CD14-positive monocyte (primary cell): ENCODE measurements at regions not wholly inside any gene's neighbourhood (a gene's known extent, or its start where the extent isn't known, plus 50 kb on each side); places are given as distances from the start of the nearest gene placed in this dataset.
"Not testable (repeated sequence)": the region's sequence is repeated elsewhere in the genome, so short reads cannot be mapped to it uniquely, and the experiment has no call there.

Source experiments
- DNase-seq, 3 donors: peaks; one replicate each; pipeline ENCODE4 v3.0.0-alpha.2; 2011 to 2022
- H2AFZ ChIP-seq: 2 replicates; pipeline ENCODE4 v1.6.0; 2012; ENCODE audit warnings: mild to moderate bottlenecking, low read depth, low read length, inconsistent platforms; ENCODE audit not compliant: insufficient read depth, poor library complexity, severe bottlenecking
- H3K27ac ChIP-seq, 2 donors: 1 replicate in 1 of 2; 2 replicates in 1 of 2; pipeline ENCODE4 v1.5.1; 2012 to 2013; ENCODE audit warnings: low read length in 2 of 2, control low read depth in 1 of 2, inconsistent platforms in 1 of 2, low read depth in 1 of 2, mild to moderate bottlenecking in 1 of 2
- H3K27me3 ChIP-seq, 2 donors: one replicate each; pipeline versions ENCODE4 v1.6.0 to v1.6.1; 2011 to 2013; ENCODE audit warnings: low read length in 2 of 2; ENCODE audit not compliant: control insufficient read depth in 2 of 2, insufficient read depth in 2 of 2
- H3K36me3 ChIP-seq, 2 donors: replicated peaks in 1 of 2; 1 replicate in 1 of 2; 2 replicates in 1 of 2; pipeline versions ENCODE4 v1.5.1 to v1.6.1; 2012 to 2013; ENCODE audit warnings: low read length in 2 of 2, control low read depth in 1 of 2, inconsistent platforms in 1 of 2, mild to moderate bottlenecking in 1 of 2; ENCODE audit not compliant: insufficient read depth in 2 of 2, control insufficient read depth in 1 of 2
- H3K4me1 ChIP-seq, 2 donors: 1 replicate in 1 of 2; 2 replicates in 1 of 2; pipeline versions ENCODE4 v1.5.1 to v1.6.1; 2012 to 2013; ENCODE audit warnings: low read length in 2 of 2, control low read depth in 1 of 2, inconsistent platforms in 1 of 2, mild to moderate bottlenecking in 1 of 2, moderate library complexity in 1 of 2; ENCODE audit not compliant: insufficient read depth in 2 of 2, control insufficient read depth in 1 of 2
- H3K4me2 ChIP-seq: replicated peaks from 2 replicates; pipeline ENCODE3; 2012; ENCODE audit warnings: low read length, moderate library complexity, mild to moderate bottlenecking; ENCODE audit not compliant: poor library complexity, severe bottlenecking; ENCODE audit errors: extremely low read depth
- H3K4me3 ChIP-seq, 3 experiments: fragments of 200-600 bp in 1 of 3; sonication (generic) in 1 of 3; replicated peaks in 1 of 3; 1 replicate in 2 of 3; 2 replicates in 1 of 3; pipeline ENCODE4 v1.5.1; 2011 to 2013; ENCODE audit warnings: low read length in 3 of 3, mild to moderate bottlenecking in 3 of 3, control low read depth in 2 of 3, low read depth in 2 of 3, inconsistent platforms in 1 of 3, moderate library complexity in 1 of 3
- H3K79me2 ChIP-seq: 2 replicates; pipeline ENCODE4 v1.6.0; 2012; ENCODE audit warnings: mild to moderate bottlenecking, control low read depth, inconsistent platforms, low read length, moderate library complexity; ENCODE audit not compliant: insufficient read depth
- H3K9ac ChIP-seq: 2 replicates; pipeline ENCODE4 v1.6.0; 2017; ENCODE audit warnings: low read length, mild to moderate bottlenecking; ENCODE audit not compliant: insufficient read depth, poor library complexity, severe bottlenecking
- H3K9me3 ChIP-seq, 2 donors: replicated peaks in 1 of 2; 1 replicate in 1 of 2; 2 replicates in 1 of 2; pipeline versions ENCODE4 v1.5.1 to v1.6.1; 2012 to 2013; ENCODE audit warnings: low read length in 2 of 2, control low read depth in 1 of 2; ENCODE audit not compliant: control insufficient read depth in 1 of 2, insufficient read depth in 1 of 2
- H4K20me1 ChIP-seq: 2 replicates; pipeline ENCODE4 v1.6.0; 2012; ENCODE audit warnings: mild to moderate bottlenecking, low read length, control low read depth, moderate library complexity; ENCODE audit not compliant: insufficient read depth
- H3K27ac Mint-ChIP-seq, 7 donors: one replicate each; pipeline ENCODE4 v1.8.0; 2020; ENCODE audit warnings: mild to moderate bottlenecking in 7 of 7, mixed read lengths in 7 of 7, moderate library complexity in 6 of 7, inconsistent platforms in 2 of 7
- H3K27me3 Mint-ChIP-seq, 3 donors: one replicate each; pipeline ENCODE4 v1.8.0; 2021 to 2022; ENCODE audit warnings: low read depth in 3 of 3, mild to moderate bottlenecking in 3 of 3, mixed read lengths in 3 of 3, moderate library complexity in 3 of 3, inconsistent platforms in 1 of 3
- H3K36me3 Mint-ChIP-seq, 2 donors: one replicate each; pipeline ENCODE4 v1.8.0; 2020; ENCODE audit warnings: mixed read lengths in 2 of 2, inconsistent platforms in 1 of 2, mild to moderate bottlenecking in 1 of 2
- H3K4me1 Mint-ChIP-seq: one replicate; pipeline ENCODE4 v1.8.0; 2020; ENCODE audit warnings: mild to moderate bottlenecking, mixed read lengths
- H3K4me3 Mint-ChIP-seq, 2 donors: one replicate each; pipeline ENCODE4 v1.8.0; 2020; ENCODE audit warnings: mild to moderate bottlenecking in 2 of 2, mixed read lengths in 2 of 2, moderate library complexity in 1 of 2
- H3K9me3 Mint-ChIP-seq, 7 donors: one replicate each; pipeline ENCODE4 v1.8.0; 2020 to 2022; ENCODE audit warnings: mixed read lengths in 7 of 7, mild to moderate bottlenecking in 6 of 7, moderate library complexity in 6 of 7, inconsistent platforms in 2 of 7
- CTCF ChIP-seq: fragments of 200-600 bp; IDR thresholded peaks from one replicate; pipeline ENCODE4 v1.8.0; 2022; ENCODE audit warnings: antibody characterized with exemption, mild to moderate bottlenecking
- whole genome bisulfite sequencing: methylation state at CpG from one replicate; pipeline ENCODE4 v1.1.5; 2013; ENCODE audit warnings: missing lambda C conversion rate; ENCODE audit not compliant: insufficient coverage; 5-methylcytosine and 5-hydroxymethylcytosine counted together
- intact Hi-C, 2 donors: fragments of 100-400 bp; cut with micrococcal nuclease; formaldehyde crosslinking; loops; one replicate each; pipeline versions ENCODE4 v1.15.0 to v1.15.1; 2023

- peak overlapping the region in 1 of 7 donors; percentile 31 for H3K27ac Mint-ChIP-seq
- H3K9me3 Mint-ChIP-seq: peaks cover 11 to 36% (median 20%) of the 10 kb centered on the region in 7 donors
Observed at GRCh38 chr13:22948421-22948820, 232.4 kb upstream of the SGCG start.

GRCh38 chr13:22952018-22952417 lies 228.8 kb upstream of the SGCG start:
- H4K20me1 ChIP-seq, H3K79me2 ChIP-seq, H3K27ac Mint-ChIP-seq, H3K27me3 Mint-ChIP-seq, intact Hi-C loops, H3K27me3 ChIP-seq, H3K36me3 Mint-ChIP-seq, H2AFZ ChIP-seq, H3K36me3 ChIP-seq, H3K4me1 Mint-ChIP-seq, H3K27ac ChIP-seq, H3K4me1 ChIP-seq, H3K4me2 ChIP-seq, DNase-seq, H3K9ac ChIP-seq, H3K4me3 ChIP-seq, H3K4me3 Mint-ChIP-seq: not testable (repeated sequence)
- H3K9me3 ChIP-seq: peaks cover 13 to 27% of the 10 kb centered on the region in 2 donors
- H3K9me3 Mint-ChIP-seq: peaks cover 10 to 26% (median 20%) of the 10 kb centered on the region in 7 donors

More at GRCh38 chr13:22948421-22948820, 232.4 kb upstream of the SGCG start:
- no peak overlapping the region for H3K4me3 ChIP-seq
- H4K20me1 ChIP-seq: no peaks in the 10 kb centered on the region
- H3K4me1 Mint-ChIP-seq: no peaks in the 10 kb centered on the region
- H2AFZ ChIP-seq: no peak overlapping the region
- TF ChIP-seq CTCF: no peak
- intact Hi-C loops: no loop called here
- no peak overlapping the region for H3K4me3 Mint-ChIP-seq
- DNase-seq: no peak
- H3K27me3 ChIP-seq: no peaks in the 10 kb centered on the region
- peaks cover 13 to 27% of the 10 kb centered on the region in 2 donors for H3K9me3 ChIP-seq
- WGBS: 86% methylated on average over 10 of the region's 13 CpGs
- H3K27me3 Mint-ChIP-seq: peaks cover 0 to 2% (median 2%) of the 10 kb centered on the region in 3 donors
- no peaks in the 10 kb centered on the region for H3K79me2 ChIP-seq
- no peak overlapping the region for H3K9ac ChIP-seq
- H3K36me3 Mint-ChIP-seq: no peaks in the 10 kb centered on the region
- no peaks in the 10 kb centered on the region for H3K4me1 ChIP-seq
- H3K36me3 ChIP-seq: no peaks in the 10 kb centered on the region
- H3K27ac ChIP-seq: no peak overlapping the region
- H3K4me2 ChIP-seq: no peak overlapping the region

GRCh38 chr13:22955147-22955546 lies 225.6 kb upstream of the SGCG start:
- H3K36me3 ChIP-seq, DNase-seq, H3K9me3 ChIP-seq, H3K4me2 ChIP-seq, H2AFZ ChIP-seq, H3K27me3 ChIP-seq, H3K9ac ChIP-seq, H3K4me3 Mint-ChIP-seq, H3K27me3 Mint-ChIP-seq, H3K79me2 ChIP-seq, H3K36me3 Mint-ChIP-seq, intact Hi-C loops, H3K4me1 Mint-ChIP-seq, H3K27ac Mint-ChIP-seq, H4K20me1 ChIP-seq, H3K4me3 ChIP-seq, H3K27ac ChIP-seq, H3K4me1 ChIP-seq: not testable (repeated sequence)
- no CpG with 5 or more reads among the region's 2 CpGs for WGBS
- H3K9me3 Mint-ChIP-seq: peaks cover 2 to 15% (median 10%) of the 10 kb centered on the region in 7 donors

- H3K27ac ChIP-seq, H3K4me3 Mint-ChIP-seq, H3K9me3 ChIP-seq, H3K4me3 ChIP-seq, DNase-seq, H4K20me1 ChIP-seq, H3K36me3 ChIP-seq, H3K4me2 ChIP-seq, H3K4me1 ChIP-seq, H3K9ac ChIP-seq, H2AFZ ChIP-seq, H3K36me3 Mint-ChIP-seq, H3K4me1 Mint-ChIP-seq, H3K27me3 ChIP-seq, intact Hi-C loops, H3K27me3 Mint-ChIP-seq, H3K79me2 ChIP-seq: not testable (repeated sequence)
- H3K27ac Mint-ChIP-seq: peak overlapping the region in 1 of 7 donors; percentile 37
- peaks cover 3 to 12% (median 5%) of the 10 kb centered on the region in 7 donors for H3K9me3 Mint-ChIP-seq
- WGBS: 91% methylated on average over 5 of the region's 9 CpGs
Observed at GRCh38 chr13:22956456-22957115, 224.2 kb upstream of the SGCG start.
